ENCODE measurements at regions not wholly inside any gene's neighbourhood (a gene's known extent, or its start where the extent isn't known, plus 50 kb on each side); places are given as distances from the start of the nearest gene placed in this dataset.

- TF ChIP-seq EZH2 (IDR thresholded peaks at IDR 0.05; ENCODE audit: low read depth) (no peak), CTCF (conservative IDR thresholded peaks at IDR 0.05) (no peak)
Observed at GRCh38 chr5:175595905-175596304, 62.0 kb upstream of the HRH2 start.

All from PC-9 (cell line).